K562 (cell line): ENCODE measurements at regions not wholly inside any gene's neighbourhood (a gene's known extent, or its start where the extent isn't known, plus 50 kb on each side); places are given as distances from the start of the nearest gene placed in this dataset.

Experiments used
- ARHGAP35 ChIP-seq: fragments of 450-650 bp; IDR thresholded peaks from 2 replicates; pipeline ENCODE4 v1.6.1; 2018; ENCODE audit not compliant: partially characterized antibody
- EZH2 ChIP-seq: IDR thresholded peaks from 2 replicates; pipeline ENCODE4 v1.6.1; 2012; ENCODE audit warnings: low read depth, mild to moderate bottlenecking, inconsistent platforms, low read length, borderline replicate concordance
- TF ChIP-seq, protein P1 (sequence below): sonication (generic); formaldehyde crosslinking; IDR thresholded peaks from 2 replicates; pipeline ENCODE4 v1.8.0; 2022; ENCODE audit warnings: missing genetic modification reagents, mild to moderate bottlenecking, moderate library complexity, borderline replicate concordance

DNA sequence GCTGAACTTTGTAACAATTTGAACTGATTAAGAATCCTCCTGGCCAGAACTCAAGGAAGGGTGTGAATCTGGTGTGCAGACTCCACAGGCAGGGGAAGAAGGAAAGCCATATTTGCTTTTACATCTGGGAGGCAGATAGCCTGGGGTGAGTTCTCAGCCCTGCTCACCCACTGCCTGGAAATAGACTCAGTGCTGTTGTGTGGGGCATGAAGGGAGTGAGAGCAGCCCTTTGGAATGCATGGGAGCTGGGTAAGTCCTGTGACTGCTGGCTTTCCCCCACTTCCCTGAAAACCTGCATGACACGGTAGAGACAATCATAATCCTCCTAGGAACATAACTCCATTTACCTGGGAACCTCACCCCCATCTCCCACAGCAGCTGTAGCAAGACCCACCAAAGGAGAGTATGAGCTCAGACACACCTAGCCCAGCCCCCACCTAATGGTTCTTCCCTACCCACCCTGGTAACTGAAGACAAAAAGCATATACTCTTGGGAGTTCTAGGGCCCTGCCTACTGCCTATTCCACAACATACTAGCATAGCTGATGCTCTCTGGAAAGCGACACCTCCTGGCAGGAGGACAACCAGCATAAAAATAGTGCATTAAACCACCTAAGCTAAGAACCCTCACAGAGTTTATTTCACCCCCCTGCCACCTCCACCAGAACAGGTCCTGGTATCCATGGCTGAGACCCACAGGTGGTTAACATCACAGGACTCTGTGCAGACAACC is 59.3 kb upstream of the UBQLN2 start:
- TF ChIP-seq ARHGAP35 (no peak), EZH2 (no peak)
- TF ChIP-seq, protein P1, sequence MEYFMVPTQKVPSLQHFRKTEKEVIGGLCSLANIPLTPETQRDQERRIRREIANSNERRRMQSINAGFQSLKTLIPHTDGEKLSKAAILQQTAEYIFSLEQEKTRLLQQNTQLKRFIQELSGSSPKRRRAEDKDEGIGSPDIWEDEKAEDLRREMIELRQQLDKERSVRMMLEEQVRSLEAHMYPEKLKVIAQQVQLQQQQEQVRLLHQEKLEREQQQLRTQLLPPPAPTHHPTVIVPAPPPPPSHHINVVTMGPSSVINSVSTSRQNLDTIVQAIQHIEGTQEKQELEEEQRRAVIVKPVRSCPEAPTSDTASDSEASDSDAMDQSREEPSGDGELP = no peak
